ENCODE measurements at regions not wholly inside any gene's neighbourhood (a gene's known extent, or its start where the extent isn't known, plus 50 kb on each side); places are given as distances from the start of the nearest gene placed in this dataset.

GRCh38 chr15:62741106-62741505, 301.4 kb upstream of the TPM1 start:
- TF ChIP-seq CTCF (conservative IDR thresholded peaks at IDR 0.05; ENCODE audit: low read depth, low read length): no peak
- no peak for DNase-seq (ENCODE audit: low read depth)
- no peak overlapping the region for H3K4me3 ChIP-seq (ENCODE audit: low read depth, low read length)

- DNase-seq (ENCODE audit: low read depth): peak; percentile 68
- no peak overlapping the region for H3K4me3 ChIP-seq (ENCODE audit: low read depth, low read length)
- TF ChIP-seq CTCF (conservative IDR thresholded peaks at IDR 0.05; ENCODE audit: low read depth, low read length): peak; percentile 92
Observed at GRCh38 chr15:62742409-62743171, 300.0 kb upstream of the TPM1 start.

GRCh38 chr15:62745621-62746225, 296.8 kb upstream of the TPM1 start:
- DNase-seq (ENCODE audit: low read depth): no peak
- no peak overlapping the region for H3K4me3 ChIP-seq (ENCODE audit: low read depth, low read length)
- no peak for TF ChIP-seq CTCF (conservative IDR thresholded peaks at IDR 0.05; ENCODE audit: low read depth, low read length)

- no peak for DNase-seq (ENCODE audit: low read depth)
- no peak for TF ChIP-seq CTCF (conservative IDR thresholded peaks at IDR 0.05; ENCODE audit: low read depth, low read length)
- no peak overlapping the region for H3K4me3 ChIP-seq (ENCODE audit: low read depth, low read length)
Observed at GRCh38 chr15:62748196-62748595, 294.4 kb upstream of the TPM1 start.

- DNase-seq (ENCODE audit: low read depth): no peak
- TF ChIP-seq CTCF (conservative IDR thresholded peaks at IDR 0.05; ENCODE audit: low read depth, low read length): no peak
- no peak overlapping the region for H3K4me3 ChIP-seq (ENCODE audit: low read depth, low read length)
Observed at GRCh38 chr15:62749036-62749815, 293.3 kb upstream of the TPM1 start.

GRCh38 chr15:62750471-62750870, 292.1 kb upstream of the TPM1 start:
- H3K4me3 ChIP-seq (ENCODE audit: low read depth, low read length): no peak overlapping the region
- DNase-seq (ENCODE audit: low read depth): no peak
- TF ChIP-seq CTCF (conservative IDR thresholded peaks at IDR 0.05; ENCODE audit: low read depth, low read length): no peak

Data from epithelial cell of proximal tubule (primary cell).